Islet of Langerhans (tissue), 1 donor: ENCODE measurements at regions not wholly inside any gene's neighbourhood (a gene's known extent, or its start where the extent isn't known, plus 50 kb on each side); places are given as distances from the start of the nearest gene placed in this dataset.
"Not testable (repeated sequence)": the region's sequence is repeated elsewhere in the genome, so short reads cannot be mapped to it uniquely, and the experiment has no call there.

Source experiments
- FAIRE-seq: peaks from one replicate; lab custom pipeline; 2011; peaks lifted over from hg19 to GRCh38; lab: Jason Lieb, UNC

GRCh38 chr13:54268013-54268695, 1239.5 kb downstream of the OLFM4 start:
- FAIRE-seq = not testable (repeated sequence)

- FAIRE-seq = no peak
Observed at GRCh38 chr13:54287062-54287764, 1258.6 kb downstream of the OLFM4 start.

GRCh38 chr13:54301085-54301484, 1272.5 kb downstream of the OLFM4 start:
- no peak for FAIRE-seq

- FAIRE-seq = no peak
Observed at GRCh38 chr13:54305377-54305776, 1276.8 kb downstream of the OLFM4 start.

- no peak for FAIRE-seq
Observed at GRCh38 chr13:54312885-54313284, 1284.3 kb downstream of the OLFM4 start.

- FAIRE-seq = no peak
Observed at GRCh38 chr13:54317722-54318121, 1289.1 kb downstream of the OLFM4 start.

GRCh38 chr13:54337540-54337939, 1308.9 kb downstream of the OLFM4 start:
- FAIRE-seq = no peak

GRCh38 chr13:54347531-54347930, 1318.9 kb downstream of the OLFM4 start:
- FAIRE-seq = no peak

GRCh38 chr13:54356209-54356608, 1327.6 kb downstream of the OLFM4 start:
- FAIRE-seq = no peak

GRCh38 chr13:54356849-54357248, 1328.2 kb downstream of the OLFM4 start:
- no peak for FAIRE-seq

- FAIRE-seq = no peak
Observed at GRCh38 chr13:54357284-54357933, 1328.8 kb downstream of the OLFM4 start.

GRCh38 chr13:54361460-54361859, 1332.8 kb downstream of the OLFM4 start:
- FAIRE-seq = no peak

- no peak for FAIRE-seq
Observed at GRCh38 chr13:54366728-54367127, 1338.1 kb downstream of the OLFM4 start.

- no peak for FAIRE-seq
Observed at GRCh38 chr13:54367639-54368271, 1339.1 kb downstream of the OLFM4 start.

GRCh38 chr13:54368387-54368786, 1339.8 kb downstream of the OLFM4 start:
- no peak for FAIRE-seq

GRCh38 chr13:54373211-54373610, 1344.6 kb downstream of the OLFM4 start:
- no peak for FAIRE-seq

GRCh38 chr13:54379461-54379860, 1350.8 kb downstream of the OLFM4 start:
- no peak for FAIRE-seq

- no peak for FAIRE-seq
Observed at GRCh38 chr13:54383604-54384003, 1355.0 kb downstream of the OLFM4 start.

- FAIRE-seq = no peak
Observed at GRCh38 chr13:54387625-54388024, 1359.0 kb downstream of the OLFM4 start.

GRCh38 chr13:54390841-54391240, 1362.2 kb downstream of the OLFM4 start:
- no peak for FAIRE-seq

- FAIRE-seq = no peak
Observed at GRCh38 chr13:54394085-54394700, 1365.6 kb downstream of the OLFM4 start.

- no peak for FAIRE-seq
Observed at GRCh38 chr13:54394908-54395307, 1366.3 kb downstream of the OLFM4 start.

- FAIRE-seq = no peak
Observed at GRCh38 chr13:54402495-54402894, 1373.9 kb downstream of the OLFM4 start.
